OCI-LY7 (cell line): ENCODE measurements at regions not wholly inside any gene's neighbourhood (a gene's known extent, or its start where the extent isn't known, plus 50 kb on each side); places are given as distances from the start of the nearest gene placed in this dataset.

Source experiments
- BruUV-seq: library from RNA; stranded (reverse); fragments of 400-500 nt; replicated peaks from 2 replicates; lab custom pipeline; 2021; lab: Mats Ljungman, UMichigan
- CTCF ChIA-PET: fragments of 300-600 bp; sonication (Branson Sonifier 250); formaldehyde crosslinking; loops from one replicate; lab custom pipeline; 2022; ENCODE audit warnings: antibody characterized with exemption; ENCODE audit not compliant: unreplicated experiment; lab: Charles Lee
- POLR2A ChIA-PET: fragments of 300-600 bp; sonication (Branson Sonifier 250); formaldehyde crosslinking; loops from one replicate; lab custom pipeline; 2022; ENCODE audit warnings: antibody characterized with exemption; lab: Charles Lee
- DNase-seq: peaks from one replicate; pipeline ENCODE4 v3.0.0-alpha.2; 2015; ENCODE audit warnings: low spot score
- H2AFZ ChIP-seq: fragments of 200-600 bp; sonication (generic), shearing (Covaris generic); 2 replicates; pipeline ENCODE4 v1.6.1; 2014; ENCODE audit warnings: mild to moderate bottlenecking, antibody characterized with exemption, low read length, moderate library complexity
- H3K27ac ChIP-seq: fragments of 200-600 bp; sonication (generic); 2 replicates; pipeline ENCODE4 v1.5.1; 2014; ENCODE audit warnings: mixed run types, low read depth, mild to moderate bottlenecking, moderate library complexity, low read length, inconsistent platforms; ENCODE audit not compliant: poor library complexity, severe bottlenecking
- H3K36me3 ChIP-seq: fragments of 200-600 bp; sonication (generic); 2 replicates; pipeline ENCODE4 v1.6.1; 2014; ENCODE audit warnings: mild to moderate bottlenecking, antibody characterized with exemption, low read length, moderate library complexity, mixed read lengths; ENCODE audit not compliant: insufficient read depth
- H3K4me1 ChIP-seq: fragments of 200-600 bp; sonication (generic); 2 replicates; pipeline ENCODE4 v1.5.1; 2014; ENCODE audit warnings: mild to moderate bottlenecking, low read length; ENCODE audit not compliant: insufficient read depth, poor library complexity, severe bottlenecking
- H3K4me2 ChIP-seq: fragments of 200-600 bp; sonication (generic); 2 replicates; pipeline ENCODE4 v1.6.1; 2014; ENCODE audit warnings: mild to moderate bottlenecking, low read length
- H3K4me3 ChIP-seq: fragments of 200-600 bp; sonication (generic); 2 replicates; pipeline ENCODE4 v1.5.1; 2014; ENCODE audit warnings: mild to moderate bottlenecking, low read depth, low read length; ENCODE audit not compliant: poor library complexity, severe bottlenecking
- H3K79me2 ChIP-seq: fragments of 200-600 bp; sonication (generic); 2 replicates; pipeline ENCODE4 v1.6.1; 2016; ENCODE audit warnings: low read depth, mild to moderate bottlenecking, low read length, moderate library complexity, mixed read lengths; ENCODE audit not compliant: insufficient read depth
- H3K9me2 ChIP-seq: fragments of 200-600 bp; sonication (generic); 2 replicates; pipeline ENCODE4 v1.6.1; 2016; ENCODE audit warnings: mild to moderate bottlenecking, low read length, mixed read lengths; ENCODE audit not compliant: insufficient read depth
- H3K9me3 ChIP-seq: fragments of 200-600 bp; sonication (generic); 2 replicates; pipeline ENCODE4 v1.6.1; 2014; ENCODE audit warnings: mild to moderate bottlenecking, mixed run types, low read length, mixed read lengths
- H4K20me1 ChIP-seq: fragments of 200-600 bp; sonication (generic); 2 replicates; pipeline ENCODE4 v1.6.1; 2014; ENCODE audit warnings: mild to moderate bottlenecking, antibody characterized with exemption, low read length, moderate library complexity, mixed read lengths; ENCODE audit not compliant: insufficient read depth
- CTCF ChIP-seq: fragments of 200-600 bp; sonication (generic); conservative IDR thresholded peaks from 2 replicates; pipeline ENCODE4 v1.5.1; 2014; ENCODE audit warnings: mild to moderate bottlenecking, antibody characterized with exemption, low read length, moderate library complexity, mixed read lengths
- EZH2phosphoT487 ChIP-seq: fragments of 200-600 bp; sonication (generic); IDR thresholded peaks from 2 replicates; pipeline ENCODE4 v1.6.1; 2018; ENCODE audit warnings: low read depth, borderline replicate concordance, mild to moderate bottlenecking, mixed run types, antibody characterized with exemption, low read length, moderate library complexity, mixed read lengths
- intact Hi-C: fragments of 100-400 bp; cut with micrococcal nuclease; formaldehyde crosslinking; loops from one replicate; pipeline ENCODE4 v1.10.0; 2022; ENCODE audit not compliant: unreplicated experiment

- H3K9me3 ChIP-seq: no peaks in the 10 kb centered on the region
- no peaks in the 10 kb centered on the region for H3K9me2 ChIP-seq
- no TSS peak for BruUV-seq
- POLR2A ChIA-PET: interaction anchor here (1.2 kb wide), 1 partner anchor 58 kb away, joined by 3 read pairs; no protein-coding TSS in a partner anchor
- no peaks in the 10 kb centered on the region for H4K20me1 ChIP-seq
- no peak for DNase-seq
- no peak overlapping the region for H3K4me2 ChIP-seq
- H3K4me3 ChIP-seq: no peak overlapping the region
- no peak for TF ChIP-seq CTCF
- TF ChIP-seq EZH2phosphoT487: no peak
- intact Hi-C loops: no loop called here
- H3K27ac ChIP-seq: no peak overlapping the region
- H3K36me3 ChIP-seq: no peaks in the 10 kb centered on the region
- H2AFZ ChIP-seq: no peak overlapping the region
- H3K4me1 ChIP-seq: no peaks in the 10 kb centered on the region
- CTCF ChIA-PET: no interaction called here
- no peaks in the 10 kb centered on the region for H3K79me2 ChIP-seq
Measured at GRCh38 chr6:144613859-144614258, 328.7 kb downstream of the UTRN start.

GRCh38 chr6:144615870-144616269 lies 330.7 kb downstream of the UTRN start:
- H4K20me1 ChIP-seq: no peaks in the 10 kb centered on the region
- no TSS peak for BruUV-seq
- ChIA-PET CTCF (no interaction called here), POLR2A (interaction anchor here (0.7 kb wide), 1 partner anchor 368 kb away, joined by 3 read pairs; no protein-coding TSS in a partner anchor)
- no peak overlapping the region for H3K27ac ChIP-seq
- H3K36me3 ChIP-seq: no peaks in the 10 kb centered on the region
- H3K4me2 ChIP-seq: no peak overlapping the region
- H2AFZ ChIP-seq: no peak overlapping the region
- H3K79me2 ChIP-seq: no peaks in the 10 kb centered on the region
- no peaks in the 10 kb centered on the region for H3K9me3 ChIP-seq
- H3K4me1 ChIP-seq: no peaks in the 10 kb centered on the region
- no peaks in the 10 kb centered on the region for H3K9me2 ChIP-seq
- TF ChIP-seq CTCF (no peak), EZH2phosphoT487 (no peak)
- intact Hi-C loops: no loop called here
- DNase-seq: no peak
- H3K4me3 ChIP-seq: no peak overlapping the region

GRCh38 chr6:144617191-144617590 lies 332.1 kb downstream of the UTRN start:
- POLR2A ChIA-PET: interaction anchor here (0.6 kb wide), 1 partner anchor 19 kb away, joined by 3 read pairs; no protein-coding TSS in a partner anchor
- Histone ChIP-seq H3K4me1 (no peaks in the 10 kb centered on the region), H3K36me3 (no peaks in the 10 kb centered on the region), H2AFZ (no peak overlapping the region), H3K9me2 (no peaks in the 10 kb centered on the region), H4K20me1 (no peaks in the 10 kb centered on the region), H3K9me3 (no peaks in the 10 kb centered on the region), H3K4me2 (no peak overlapping the region), H3K79me2 (no peaks in the 10 kb centered on the region), H3K4me3 (no peak overlapping the region), H3K27ac (no peak overlapping the region)
- CTCF ChIA-PET: no interaction called here
- intact Hi-C loops: no loop called here
- no TSS peak for BruUV-seq
- DNase-seq: no peak
- TF ChIP-seq CTCF (no peak), EZH2phosphoT487 (no peak)
